SJCRH30 (cell line): ENCODE measurements at regions not wholly inside any gene's neighbourhood (a gene's known extent, or its start where the extent isn't known, plus 50 kb on each side); places are given as distances from the start of the nearest gene placed in this dataset.
A peak's percentile ranks its signal among the peaks of the same experiment; 100 is the strongest.

ENCODE experiments used
- DNase-seq, 2 experiments: peaks; one replicate each; pipeline ENCODE4 v3.0.0-alpha.2; 2015 to 2020
- H3K27ac ChIP-seq: fragments of 250-450 bp; sonication (Bioruptor Pico); 2 replicates; pipeline ENCODE4 v1.5.1; 2020; ENCODE audit warnings: mild to moderate bottlenecking, moderate library complexity
- H3K27me3 ChIP-seq: fragments of 250-450 bp; sonication (Bioruptor Pico); 2 replicates; pipeline ENCODE4 v1.5.1; 2020; ENCODE audit warnings: mild to moderate bottlenecking, moderate library complexity
- H3K36me3 ChIP-seq: fragments of 250-450 bp; sonication (Bioruptor Pico); 2 replicates; pipeline ENCODE4 v1.5.1; 2020; ENCODE audit warnings: mild to moderate bottlenecking, moderate library complexity
- H3K4me1 ChIP-seq: fragments of 250-450 bp; sonication (Bioruptor Pico); 2 replicates; pipeline ENCODE4 v1.5.1; 2020; ENCODE audit warnings: mild to moderate bottlenecking, moderate library complexity
- H3K4me3 ChIP-seq: fragments of 250-450 bp; sonication (Bioruptor Pico); 2 replicates; pipeline ENCODE4 v1.5.1; 2020; ENCODE audit warnings: mild to moderate bottlenecking, moderate library complexity
- H3K9me3 ChIP-seq: fragments of 250-450 bp; sonication (Bioruptor Pico); replicated peaks from 2 replicates; pipeline ENCODE4 v1.5.1; 2020; ENCODE audit warnings: mild to moderate bottlenecking, moderate library complexity

GRCh38 chr21:23718446-23719285, 1888.6 kb downstream of the MRPL39 start:
- no peaks in the 10 kb centered on the region for H3K9me3 ChIP-seq
- H3K27ac ChIP-seq: no peak overlapping the region
- no peaks in the 10 kb centered on the region for H3K36me3 ChIP-seq
- H3K4me1 ChIP-seq: no peaks in the 10 kb centered on the region
- no peak for DNase-seq
- no peaks in the 10 kb centered on the region for H3K27me3 ChIP-seq
- no peak overlapping the region for H3K4me3 ChIP-seq

GRCh38 chr21:23712166-23712565, 1895.1 kb downstream of the MRPL39 start:
- H3K36me3 ChIP-seq: no peaks in the 10 kb centered on the region
- no peak for DNase-seq
- H3K9me3 ChIP-seq: no peaks in the 10 kb centered on the region
- no peaks in the 10 kb centered on the region for H3K27me3 ChIP-seq
- no peaks in the 10 kb centered on the region for H3K4me1 ChIP-seq
- no peak overlapping the region for H3K4me3 ChIP-seq
- H3K27ac ChIP-seq: no peak overlapping the region

GRCh38 chr21:23706431-23706830, 1900.8 kb downstream of the MRPL39 start:
- Histone ChIP-seq H3K36me3 (no peaks in the 10 kb centered on the region), H3K27me3 (no peaks in the 10 kb centered on the region), H3K9me3 (no peaks in the 10 kb centered on the region), H3K4me1 (no peaks in the 10 kb centered on the region), H3K27ac (no peak overlapping the region), H3K4me3 (no peak overlapping the region)
- DNase-seq: no peak

- Histone ChIP-seq H3K4me1 (no peaks in the 10 kb centered on the region), H3K27ac (no peak overlapping the region), H3K36me3 (no peaks in the 10 kb centered on the region), H3K27me3 (no peaks in the 10 kb centered on the region; the same call in 1 of the 2 replicates), H3K4me3 (no peak overlapping the region), H3K9me3 (no peaks in the 10 kb centered on the region)
- no peak for DNase-seq
These were observed 1907.9 kb downstream of the MRPL39 start for GRCh38 chr21:23699402-23699801.

- no peak overlapping the region for H3K4me3 ChIP-seq
- no peaks in the 10 kb centered on the region for H3K36me3 ChIP-seq
- no peak overlapping the region for H3K27ac ChIP-seq
- no peaks in the 10 kb centered on the region; the same call in 1 of the 2 replicates for H3K27me3 ChIP-seq
- no peaks in the 10 kb centered on the region for H3K4me1 ChIP-seq
- DNase-seq: no peak
- no peaks in the 10 kb centered on the region for H3K9me3 ChIP-seq
These were observed 1908.7 kb downstream of the MRPL39 start for GRCh38 chr21:23698619-23699018.

- H3K27ac ChIP-seq: no peak overlapping the region
- H3K36me3 ChIP-seq: no peaks in the 10 kb centered on the region
- H3K4me1 ChIP-seq: no peaks in the 10 kb centered on the region
- no peaks in the 10 kb centered on the region for H3K9me3 ChIP-seq
- no peak overlapping the region for H3K4me3 ChIP-seq
- no peaks in the 10 kb centered on the region; the same call in 1 of the 2 replicates for H3K27me3 ChIP-seq
- peak in 1 of 2 experiments; percentile 1 for DNase-seq
These were observed 1911.8 kb downstream of the MRPL39 start for GRCh38 chr21:23695443-23695842.

- no peak overlapping the region for H3K27ac ChIP-seq
- H3K4me3 ChIP-seq: no peak overlapping the region
- no peaks in the 10 kb centered on the region for H3K9me3 ChIP-seq
- no peaks in the 10 kb centered on the region; the same call in 1 of the 2 replicates for H3K27me3 ChIP-seq
- no peak for DNase-seq
- H3K4me1 ChIP-seq: no peaks in the 10 kb centered on the region
- H3K36me3 ChIP-seq: no peaks in the 10 kb centered on the region
These were observed 1912.9 kb downstream of the MRPL39 start for GRCh38 chr21:23694390-23694789.

- DNase-seq: no peak
- H3K36me3 ChIP-seq: no peaks in the 10 kb centered on the region
- H3K27ac ChIP-seq: no peak overlapping the region
These were observed 1917.0 kb downstream of the MRPL39 start for GRCh38 chr21:23690316-23690715.

GRCh38 chr21:23686737-23687523, 1920.4 kb downstream of the MRPL39 start:
- Histone ChIP-seq H3K36me3 (no peaks in the 10 kb centered on the region), H3K27ac (no peak overlapping the region), H3K4me3 (no peak overlapping the region), H3K9me3 (no peaks in the 10 kb centered on the region), H3K27me3 (no peaks in the 10 kb centered on the region), H3K4me1 (no peaks in the 10 kb centered on the region)
- DNase-seq: no peak

More at GRCh38 chr21:23690316-23690715, 1917.0 kb downstream of the MRPL39 start:
- H3K4me3 ChIP-seq: no peak overlapping the region
- no peaks in the 10 kb centered on the region for H3K4me1 ChIP-seq
- H3K9me3 ChIP-seq: no peaks in the 10 kb centered on the region
- no peaks in the 10 kb centered on the region for H3K27me3 ChIP-seq

- no peaks in the 10 kb centered on the region for H3K27me3 ChIP-seq
- DNase-seq: no peak
- H3K4me3 ChIP-seq: no peak overlapping the region
These were observed 1922.8 kb downstream of the MRPL39 start for GRCh38 chr21:23684431-23684830.

GRCh38 chr21:23664193-23664694, 1943.0 kb downstream of the MRPL39 start:
- no peak for DNase-seq
- Histone ChIP-seq H3K4me3 (no peak overlapping the region), H3K27ac (no peak overlapping the region), H3K9me3 (no peaks in the 10 kb centered on the region), H3K36me3 (no peaks in the 10 kb centered on the region), H3K4me1 (no peaks in the 10 kb centered on the region), H3K27me3 (0 out of 2 replicates have a peak, but pooled peaks cover 3% of the 10 kb centered on the region)

More at GRCh38 chr21:23684431-23684830, 1922.8 kb downstream of the MRPL39 start:
- no peaks in the 10 kb centered on the region for H3K9me3 ChIP-seq
- no peaks in the 10 kb centered on the region for H3K4me1 ChIP-seq
- H3K27ac ChIP-seq: no peak overlapping the region
- no peaks in the 10 kb centered on the region for H3K36me3 ChIP-seq

GRCh38 chr21:23660560-23660959, 1946.7 kb downstream of the MRPL39 start:
- H3K4me1 ChIP-seq: no peaks in the 10 kb centered on the region
- H3K27me3 ChIP-seq: no peaks in the 10 kb centered on the region
- H3K4me3 ChIP-seq: no peak overlapping the region
- no peak for DNase-seq
- H3K27ac ChIP-seq: no peak overlapping the region
- no peaks in the 10 kb centered on the region for H3K36me3 ChIP-seq
- no peaks in the 10 kb centered on the region for H3K9me3 ChIP-seq

GRCh38 chr21:23644768-23645167, 1962.5 kb downstream of the MRPL39 start:
- Histone ChIP-seq H3K36me3 (no peaks in the 10 kb centered on the region), H3K4me3 (no peak overlapping the region), H3K27ac (no peak overlapping the region)

GRCh38 chr21:23639721-23640120, 1967.6 kb downstream of the MRPL39 start:
- no peak overlapping the region for H3K4me3 ChIP-seq
- no peaks in the 10 kb centered on the region for H3K4me1 ChIP-seq
- H3K27me3 ChIP-seq: no peaks in the 10 kb centered on the region
- no peaks in the 10 kb centered on the region for H3K9me3 ChIP-seq
- DNase-seq: no peak
- H3K27ac ChIP-seq: no peak overlapping the region
- H3K36me3 ChIP-seq: no peaks in the 10 kb centered on the region

More at GRCh38 chr21:23644768-23645167, 1962.5 kb downstream of the MRPL39 start:
- no peaks in the 10 kb centered on the region for H3K27me3 ChIP-seq
- no peaks in the 10 kb centered on the region for H3K4me1 ChIP-seq
- DNase-seq: no peak
- no peaks in the 10 kb centered on the region; the same call in 1 of the 2 replicates for H3K9me3 ChIP-seq

GRCh38 chr21:23638131-23638695, 1969.1 kb downstream of the MRPL39 start:
- Histone ChIP-seq H3K36me3 (no peaks in the 10 kb centered on the region), H3K9me3 (no peaks in the 10 kb centered on the region), H3K27me3 (no peaks in the 10 kb centered on the region), H3K27ac (no peak overlapping the region), H3K4me1 (no peaks in the 10 kb centered on the region), H3K4me3 (no peak overlapping the region)
- no peak for DNase-seq
